ENCODE measurements at regions not wholly inside any gene's neighbourhood (a gene's known extent, or its start where the extent isn't known, plus 50 kb on each side); places are given as distances from the start of the nearest gene placed in this dataset.

DNA sequence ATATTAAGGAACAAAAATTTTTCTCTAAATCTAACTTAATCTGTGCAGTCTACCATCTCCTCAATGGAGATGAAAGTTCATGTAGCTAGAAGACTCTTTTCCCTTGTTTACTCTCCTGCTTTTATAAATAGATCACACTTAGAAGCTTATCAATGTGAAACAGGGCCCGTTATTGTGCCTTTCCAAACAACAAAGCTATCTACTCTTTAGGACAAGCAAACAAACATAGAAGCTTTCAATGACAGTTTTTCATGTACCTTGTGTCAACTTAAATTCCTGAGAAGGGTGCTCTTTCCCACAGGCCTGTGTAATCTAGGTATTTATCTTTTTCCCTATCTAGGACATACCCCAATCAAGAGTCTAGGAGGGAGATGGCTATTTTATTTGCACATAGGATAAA is 247.8 kb upstream of the CWC22 start:
- no TSS peak for BruUV-seq (replicated peaks)
- no peak overlapping the region for H2BK20ac ChIP-seq (ENCODE audit: low read depth, low read length)
- intact Hi-C loops (cut with micrococcal nuclease): no loop called here

More for the DNA sequence above, 247.8 kb upstream of the CWC22 start:
- Histone ChIP-seq H3K9me3 (ENCODE audit: control insufficient read depth, insufficient read depth, low read length) (no peaks in the 10 kb centered on the region), H3K9me1 (ENCODE audit: insufficient read depth, low read length) (no peaks in the 10 kb centered on the region), H3K56ac (ENCODE audit: extremely low read depth, insufficient read depth, low read length) (no peak overlapping the region), H2AK9ac (replicated peaks; ENCODE audit: low read depth, low read length, poor library complexity) (no peak overlapping the region), H3K14ac (replicated peaks; ENCODE audit: low read depth, low read length) (no peak overlapping the region), H3K4me2 (ENCODE audit: low read depth, low read length) (no peak overlapping the region), H3K79me1 (ENCODE audit: low read depth in 1 of 2, low read length in 2 of 2) (no peaks in the 10 kb centered on the region), H3K4me3 (ENCODE audit: insufficient read depth, low read depth, low read length) (no peak overlapping the region), H3K4me1 (ENCODE audit: control insufficient read depth, insufficient read depth, low read length) (no peaks in the 10 kb centered on the region), H4K20me1 (ENCODE audit: insufficient read depth, low read length) (no peaks in the 10 kb centered on the region), H3K18ac (ENCODE audit: low read depth, low read length) (no peak overlapping the region), H4K91ac (ENCODE audit: insufficient read depth, low read depth, low read length) (no peak overlapping the region), H4K5ac (ENCODE audit: low read depth, low read length) (no peak overlapping the region), H4K8ac (ENCODE audit: low read depth in 2 of 2, low read length in 2 of 2) (no peak overlapping the region), H3K9ac (ENCODE audit: low read depth, low read length) (no peak overlapping the region), H3K23ac (ENCODE audit: low read depth, low read length) (no peak overlapping the region), H2BK15ac (ENCODE audit: low read depth, low read length) (no peak overlapping the region), H2BK120ac (ENCODE audit: low read depth, low read length) (no peak overlapping the region), H3K27ac (ENCODE audit: insufficient read depth, low read length) (no peak overlapping the region), H3K4ac (ENCODE audit: low read depth, low read length) (no peak overlapping the region), H2AFZ (replicated peaks; ENCODE audit: low read length, poor library complexity) (no peak overlapping the region), H2AK5ac (ENCODE audit: low read depth, low read length) (no peak overlapping the region), H2BK5ac (ENCODE audit: low read depth, low read length, poor library complexity, severe bottlenecking) (no peak overlapping the region), H3K36me3 (ENCODE audit: control insufficient read depth, insufficient read depth, low read length) (no peaks in the 10 kb centered on the region), H3K27me3 (ENCODE audit: control insufficient read depth, insufficient read depth, low read length) (no peaks in the 10 kb centered on the region)
- in situ Hi-C loops (cut with MboI; ENCODE audit: low sequenced_read_pairs) (no loop called here), dilution Hi-C loops (cut with HindIII; ENCODE audit: low sequenced_read_pairs, unreplicated experiment) (no loop called here)
- ChIA-PET POLR2A (ENCODE audit: unreplicated experiment) (no interaction called here), CTCF (no interaction called here)
- no CpG with 5 or more reads among the region's 1 CpG for WGBS, 2 experiments (ENCODE audit: extremely low coverage in 2 of 2, insufficient read length in 1 of 2)
- ATAC-seq (ENCODE audit: low read depth) (no peak), DNase-seq (no peak)
- TF ChIP-seq RFX5 (IDR thresholded peaks at IDR 0.05; ENCODE audit: low read depth, low read length) (no peak), CHD1 (IDR thresholded peaks at IDR 0.05; ENCODE audit: low read depth, low read length) (no peak)
